ENCODE measurements at regions not wholly inside any gene's neighbourhood (a gene's known extent, or its start where the extent isn't known, plus 50 kb on each side); places are given as distances from the start of the nearest gene placed in this dataset.
A peak's percentile ranks its signal among the peaks of the same experiment; 100 is the strongest.

GRCh38 chr15:95726891-95727290 lies 603.6 kb upstream of the NR2F2 start (continued):
- no peak for TF ChIP-seq ETS1 (IDR thresholded peaks at IDR 0.05)

GRCh38 chr15:95733931-95734330 lies 596.6 kb upstream of the NR2F2 start:
- Histone ChIP-seq H3K79me2 (replicated peaks; ENCODE audit: insufficient read depth) (no peaks in the 10 kb centered on the region), H3K4me1 (ENCODE audit: insufficient read depth) (no peaks in the 10 kb centered on the region), H3K4me3 (no peak overlapping the region), H3K4me2 (no peak overlapping the region), H3F3A (replicated peaks; ENCODE audit: low read depth) (no peaks in the 10 kb centered on the region), H3K9me2 (ENCODE audit: insufficient read depth) (peaks cover 19% of the 10 kb centered on the region), H3K36me3 (ENCODE audit: insufficient read depth) (no peaks in the 10 kb centered on the region), H3K27ac (ENCODE audit: low read depth) (no peak overlapping the region), H2AFZ (peak overlapping the region; percentile 78; the same call in 1 of the 2 replicates), H3K27me3 (ENCODE audit: insufficient read depth) (no peaks in the 10 kb centered on the region), H4K20me1 (replicated peaks; ENCODE audit: insufficient read depth) (0 out of 2 replicates have a peak, but pooled peaks cover 3% of the 10 kb centered on the region)
- no peak overlapping the region for H3K27ac Mint-ChIP-seq
- H3K9me3 Mint-ChIP-seq: no peaks in the 10 kb centered on the region
- DNase-seq (ENCODE audit: low spot score) (no peak), ATAC-seq (no peak)
- TF ChIP-seq ZNF331 (CRISPR knock-in tag; IDR thresholded peaks at IDR 0.05; ENCODE audit: low read depth): no peak
- TF ChIP-seq, protein P1, sequence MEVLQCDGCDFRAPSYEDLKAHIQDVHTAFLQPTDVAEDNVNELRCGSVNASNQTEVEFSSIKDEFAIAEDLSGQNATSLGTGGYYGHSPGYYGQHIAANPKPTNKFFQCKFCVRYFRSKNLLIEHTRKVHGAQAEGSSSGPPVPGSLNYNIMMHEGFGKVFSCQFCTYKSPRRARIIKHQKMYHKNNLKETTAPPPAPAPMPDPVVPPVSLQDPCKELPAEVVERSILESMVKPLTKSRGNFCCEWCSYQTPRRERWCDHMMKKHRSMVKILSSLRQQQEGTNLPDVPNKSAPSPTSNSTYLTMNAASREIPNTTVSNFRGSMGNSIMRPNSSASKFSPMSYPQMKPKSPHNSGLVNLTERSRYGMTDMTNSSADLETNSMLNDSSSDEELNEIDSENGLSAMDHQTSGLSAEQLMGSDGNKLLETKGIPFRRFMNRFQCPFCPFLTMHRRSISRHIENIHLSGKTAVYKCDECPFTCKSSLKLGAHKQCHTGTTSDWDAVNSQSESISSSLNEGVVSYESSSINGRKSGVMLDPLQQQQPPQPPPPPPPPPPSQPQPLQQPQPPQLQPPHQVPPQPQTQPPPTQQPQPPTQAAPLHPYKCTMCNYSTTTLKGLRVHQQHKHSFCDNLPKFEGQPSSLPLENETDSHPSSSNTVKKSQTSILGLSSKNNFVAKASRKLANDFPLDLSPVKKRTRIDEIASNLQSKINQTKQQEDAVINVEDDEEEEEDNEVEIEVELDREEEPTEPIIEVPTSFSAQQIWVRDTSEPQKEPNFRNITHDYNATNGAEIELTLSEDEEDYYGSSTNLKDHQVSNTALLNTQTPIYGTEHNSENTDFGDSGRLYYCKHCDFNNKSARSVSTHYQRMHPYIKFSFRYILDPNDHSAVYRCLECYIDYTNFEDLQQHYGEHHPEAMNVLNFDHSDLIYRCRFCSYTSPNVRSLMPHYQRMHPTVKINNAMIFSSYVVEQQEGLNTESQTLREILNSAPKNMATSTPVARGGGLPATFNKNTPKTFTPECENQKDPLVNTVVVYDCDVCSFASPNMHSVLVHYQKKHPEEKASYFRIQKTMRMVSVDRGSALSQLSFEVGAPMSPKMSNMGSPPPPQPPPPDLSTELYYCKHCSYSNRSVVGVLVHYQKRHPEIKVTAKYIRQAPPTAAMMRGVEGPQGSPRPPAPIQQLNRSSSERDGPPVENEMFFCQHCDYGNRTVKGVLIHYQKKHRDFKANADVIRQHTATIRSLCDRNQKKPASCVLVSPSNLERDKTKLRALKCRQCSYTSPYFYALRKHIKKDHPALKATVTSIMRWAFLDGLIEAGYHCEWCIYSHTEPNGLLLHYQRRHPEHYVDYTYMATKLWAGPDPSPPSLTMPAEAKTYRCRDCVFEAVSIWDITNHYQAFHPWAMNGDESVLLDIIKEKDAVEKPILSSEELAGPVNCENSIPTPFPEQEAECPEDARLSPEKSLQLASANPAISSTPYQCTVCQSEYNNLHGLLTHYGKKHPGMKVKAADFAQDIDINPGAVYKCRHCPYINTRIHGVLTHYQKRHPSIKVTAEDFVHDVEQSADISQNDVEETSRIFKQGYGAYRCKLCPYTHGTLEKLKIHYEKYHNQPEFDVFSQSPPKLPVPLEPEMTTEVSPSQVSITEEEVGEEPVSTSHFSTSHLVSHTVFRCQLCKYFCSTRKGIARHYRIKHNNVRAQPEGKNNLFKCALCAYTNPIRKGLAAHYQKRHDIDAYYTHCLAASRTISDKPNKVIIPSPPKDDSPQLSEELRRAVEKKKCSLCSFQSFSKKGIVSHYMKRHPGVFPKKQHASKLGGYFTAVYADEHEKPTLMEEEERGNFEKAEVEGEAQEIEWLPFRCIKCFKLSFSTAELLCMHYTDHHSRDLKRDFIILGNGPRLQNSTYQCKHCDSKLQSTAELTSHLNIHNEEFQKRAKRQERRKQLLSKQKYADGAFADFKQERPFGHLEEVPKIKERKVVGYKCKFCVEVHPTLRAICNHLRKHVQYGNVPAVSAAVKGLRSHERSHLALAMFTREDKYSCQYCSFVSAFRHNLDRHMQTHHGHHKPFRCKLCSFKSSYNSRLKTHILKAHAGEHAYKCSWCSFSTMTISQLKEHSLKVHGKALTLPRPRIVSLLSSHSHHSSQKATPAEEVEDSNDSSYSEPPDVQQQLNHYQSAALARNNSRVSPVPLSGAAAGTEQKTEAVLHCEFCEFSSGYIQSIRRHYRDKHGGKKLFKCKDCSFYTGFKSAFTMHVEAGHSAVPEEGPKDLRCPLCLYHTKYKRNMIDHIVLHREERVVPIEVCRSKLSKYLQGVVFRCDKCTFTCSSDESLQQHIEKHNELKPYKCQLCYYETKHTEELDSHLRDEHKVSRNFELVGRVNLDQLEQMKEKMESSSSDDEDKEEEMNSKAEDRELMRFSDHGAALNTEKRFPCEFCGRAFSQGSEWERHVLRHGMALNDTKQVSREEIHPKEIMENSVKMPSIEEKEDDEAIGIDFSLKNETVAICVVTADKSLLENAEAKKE (CRISPR knock-in tag; IDR thresholded peaks at IDR 0.05): no peak
- H3K4me1 Mint-ChIP-seq: peaks cover 17% of the 10 kb centered on the region
- no peaks in the 10 kb centered on the region for H3K27me3 Mint-ChIP-seq (ENCODE audit: insufficient read depth, low read depth, poor library complexity)
- H3K4me3 Mint-ChIP-seq: no peak overlapping the region
- no peaks in the 10 kb centered on the region for H3K36me3 Mint-ChIP-seq (ENCODE audit: low read depth)
